ENCODE measurements at regions not wholly inside any gene's neighbourhood (a gene's known extent, or its start where the extent isn't known, plus 50 kb on each side); places are given as distances from the start of the nearest gene placed in this dataset.

GRCh38 chr2:15807418-15808203, 132.7 kb upstream of the MYCN start:
- no peak for ATAC-seq
- Mint-ChIP-seq H3K27ac (no peak overlapping the region), H3K4me1 (no peaks in the 10 kb centered on the region), H3K36me3 (no peaks in the 10 kb centered on the region), H3K4me3 (no peak overlapping the region), H3K9me3 (ENCODE audit: low read depth) (no peaks in the 10 kb centered on the region), H3K27me3 (no peaks in the 10 kb centered on the region)
- DNase-seq: no peak
- CTCF ChIA-PET: no interaction called here

- no peak overlapping the region for H3K4me3 Mint-ChIP-seq
- H3K36me3 Mint-ChIP-seq: no peaks in the 10 kb centered on the region
- no peaks in the 10 kb centered on the region for H3K4me1 Mint-ChIP-seq
- no peaks in the 10 kb centered on the region for H3K27me3 Mint-ChIP-seq
- no peak for DNase-seq
- no peak overlapping the region for H3K27ac Mint-ChIP-seq
- no peaks in the 10 kb centered on the region for H3K9me3 Mint-ChIP-seq (ENCODE audit: low read depth)
- CTCF ChIA-PET: no interaction called here
- ATAC-seq: no peak
Observed at GRCh38 chr2:15808204-15808910, 132.0 kb upstream of the MYCN start.

DNA sequence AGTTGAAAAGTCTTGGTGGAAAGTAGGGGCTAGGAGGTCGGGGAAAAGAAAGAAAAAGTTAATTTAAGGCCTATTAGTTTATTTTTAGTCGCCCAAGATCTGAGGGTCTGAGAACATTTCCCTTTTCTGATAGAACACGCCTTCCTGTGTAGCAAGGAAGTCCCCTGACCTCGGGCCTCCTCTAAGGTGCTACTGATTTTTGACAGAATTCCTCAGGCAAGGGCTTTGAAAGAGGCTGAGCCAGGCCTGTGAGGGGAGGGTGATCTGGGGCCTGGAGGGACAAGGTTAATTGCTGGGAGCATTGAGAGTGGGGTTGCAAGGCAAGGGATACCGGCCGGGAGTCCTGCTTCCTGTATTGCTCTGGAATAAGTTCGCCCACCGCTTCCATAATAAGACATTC, 131.4 kb upstream of the MYCN start:
- Mint-ChIP-seq H3K9me3 (ENCODE audit: low read depth) (no peaks in the 10 kb centered on the region), H3K27ac (no peak overlapping the region), H3K27me3 (no peaks in the 10 kb centered on the region), H3K4me3 (no peak overlapping the region), H3K36me3 (no peaks in the 10 kb centered on the region), H3K4me1 (no peaks in the 10 kb centered on the region)
- CTCF ChIA-PET: no interaction called here
- DNase-seq: no peak
- ATAC-seq: no peak

DNA sequence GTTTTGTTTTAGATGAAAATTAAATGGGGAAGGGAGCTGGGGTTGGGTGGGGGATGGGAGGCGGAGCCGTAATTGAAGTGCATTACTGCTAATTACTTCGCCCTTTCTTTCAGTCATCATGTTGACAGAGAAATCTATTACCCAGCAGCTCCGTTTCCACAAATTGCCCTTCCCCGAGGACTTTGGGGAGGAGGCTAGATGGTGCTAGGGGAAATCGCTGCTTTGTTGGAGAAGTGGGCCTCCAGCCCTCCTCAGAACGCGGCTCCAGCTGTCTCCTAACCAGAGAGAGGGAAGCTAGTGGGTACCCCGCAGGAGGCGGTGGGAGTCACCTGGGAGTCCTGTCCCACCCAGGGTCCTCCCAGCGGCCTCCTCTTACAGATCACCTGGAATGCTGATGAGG, 130.9 kb upstream of the MYCN start:
- Mint-ChIP-seq H3K27me3 (no peaks in the 10 kb centered on the region), H3K27ac (no peak overlapping the region), H3K36me3 (no peaks in the 10 kb centered on the region), H3K4me3 (no peak overlapping the region), H3K4me1 (no peaks in the 10 kb centered on the region), H3K9me3 (ENCODE audit: low read depth) (no peaks in the 10 kb centered on the region)
- DNase-seq: no peak
- CTCF ChIA-PET: no interaction called here
- ATAC-seq: no peak

DNA sequence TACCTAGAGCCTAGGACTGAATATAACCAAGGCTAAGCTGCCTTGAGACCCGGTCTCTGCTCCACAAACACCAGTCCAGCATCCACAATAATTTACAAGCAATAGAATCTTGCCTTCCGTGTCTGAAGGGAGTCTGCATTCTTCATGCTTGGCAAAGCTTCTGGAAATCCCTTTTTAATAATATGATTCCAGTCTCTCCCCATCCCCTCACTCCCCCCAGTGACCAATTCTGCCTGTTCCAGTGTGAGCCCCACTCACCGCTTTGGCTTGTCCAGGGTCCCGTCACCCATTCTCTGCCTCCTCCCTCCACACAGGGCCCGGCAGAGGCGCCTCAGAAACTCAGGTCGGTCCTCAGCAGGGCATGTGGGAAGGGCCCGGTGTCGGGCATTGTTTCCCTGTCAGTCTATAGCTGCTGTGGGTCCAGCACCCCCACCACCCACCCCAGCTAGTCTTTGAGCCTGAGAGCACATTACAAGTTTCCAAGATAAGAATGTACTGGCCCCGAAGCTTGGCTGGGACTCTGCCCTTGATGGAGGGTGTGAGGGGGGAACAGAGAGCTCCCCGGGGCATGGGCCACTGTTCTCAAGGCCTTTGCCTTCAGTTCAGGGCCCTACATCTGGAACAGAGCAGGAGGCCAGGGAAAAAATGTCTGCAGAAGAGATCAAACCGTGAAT, 129.7 kb upstream of the MYCN start:
- ATAC-seq (no peak), DNase-seq (no peak)
- H3K9me3 Mint-ChIP-seq (ENCODE audit: low read depth): no peaks in the 10 kb centered on the region
- H3K27ac Mint-ChIP-seq: no peak overlapping the region
- no peaks in the 10 kb centered on the region for H3K27me3 Mint-ChIP-seq
- no peaks in the 10 kb centered on the region for H3K36me3 Mint-ChIP-seq
- CTCF ChIA-PET: no interaction called here
- H3K4me1 Mint-ChIP-seq: no peaks in the 10 kb centered on the region
- no peak overlapping the region for H3K4me3 Mint-ChIP-seq

DNA sequence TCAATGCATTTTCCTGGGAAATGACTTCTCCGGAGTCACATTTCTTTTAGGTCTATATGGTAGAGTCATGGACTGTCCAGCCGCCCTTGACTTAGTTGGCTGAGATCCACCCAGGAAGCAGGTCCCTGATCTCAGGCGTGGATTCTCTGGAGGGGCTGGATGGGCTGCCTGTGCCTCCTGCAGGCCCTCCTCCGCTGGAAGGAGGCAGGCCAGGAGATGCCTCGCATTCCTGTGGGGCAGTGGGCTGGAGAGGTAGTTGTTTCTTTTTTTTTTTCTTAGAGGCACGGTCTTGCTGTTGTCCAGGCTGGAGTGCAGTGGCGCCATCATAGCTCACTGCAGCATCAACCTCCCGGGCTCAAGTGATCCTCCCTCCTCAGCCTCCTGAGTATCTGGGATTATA, 129.0 kb upstream of the MYCN start:
- CTCF ChIA-PET: no interaction called here
- H3K27ac Mint-ChIP-seq: no peak overlapping the region
- H3K4me3 Mint-ChIP-seq: no peak overlapping the region
- no peak for ATAC-seq
- no peaks in the 10 kb centered on the region for H3K4me1 Mint-ChIP-seq
- DNase-seq: no peak
- no peaks in the 10 kb centered on the region for H3K36me3 Mint-ChIP-seq
- no peaks in the 10 kb centered on the region for H3K9me3 Mint-ChIP-seq (ENCODE audit: low read depth)
- H3K27me3 Mint-ChIP-seq: peaks cover 2% of the 10 kb centered on the region

DNA sequence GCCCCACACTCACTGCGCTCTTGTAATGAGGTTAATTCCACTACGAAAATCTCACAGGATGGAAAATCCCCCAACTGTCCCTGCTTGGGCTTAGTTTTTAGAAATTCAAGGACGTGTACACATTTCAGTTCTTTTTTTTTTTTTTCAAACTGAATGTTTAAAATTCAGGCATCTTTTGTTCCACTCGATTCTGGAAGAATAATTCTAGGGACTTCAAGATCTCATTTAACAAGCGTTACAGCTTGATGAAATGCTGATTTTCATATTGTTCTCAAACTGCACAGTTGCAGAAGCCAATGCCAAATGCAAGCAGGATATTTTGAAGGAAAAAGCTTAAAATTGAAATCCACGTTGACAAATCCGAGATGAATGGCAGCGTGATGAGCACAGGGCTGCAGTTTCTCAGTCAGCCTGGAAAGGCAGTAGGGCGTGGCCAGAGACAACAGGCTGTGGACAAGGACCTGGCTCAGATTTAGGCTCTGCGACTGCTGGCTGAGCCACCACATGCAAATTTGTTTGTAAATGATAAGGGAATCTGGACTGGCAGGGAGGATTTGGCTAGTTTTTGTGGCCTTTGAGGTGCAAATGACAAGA, 128.1 kb upstream of the MYCN start:
- Mint-ChIP-seq H3K36me3 (no peaks in the 10 kb centered on the region), H3K27me3 (peaks cover 10% of the 10 kb centered on the region), H3K4me3 (no peak overlapping the region), H3K9me3 (ENCODE audit: low read depth) (no peaks in the 10 kb centered on the region), H3K4me1 (no peaks in the 10 kb centered on the region), H3K27ac (no peak overlapping the region)
- ATAC-seq: no peak
- DNase-seq: no peak
- CTCF ChIA-PET: no interaction called here

DNA sequence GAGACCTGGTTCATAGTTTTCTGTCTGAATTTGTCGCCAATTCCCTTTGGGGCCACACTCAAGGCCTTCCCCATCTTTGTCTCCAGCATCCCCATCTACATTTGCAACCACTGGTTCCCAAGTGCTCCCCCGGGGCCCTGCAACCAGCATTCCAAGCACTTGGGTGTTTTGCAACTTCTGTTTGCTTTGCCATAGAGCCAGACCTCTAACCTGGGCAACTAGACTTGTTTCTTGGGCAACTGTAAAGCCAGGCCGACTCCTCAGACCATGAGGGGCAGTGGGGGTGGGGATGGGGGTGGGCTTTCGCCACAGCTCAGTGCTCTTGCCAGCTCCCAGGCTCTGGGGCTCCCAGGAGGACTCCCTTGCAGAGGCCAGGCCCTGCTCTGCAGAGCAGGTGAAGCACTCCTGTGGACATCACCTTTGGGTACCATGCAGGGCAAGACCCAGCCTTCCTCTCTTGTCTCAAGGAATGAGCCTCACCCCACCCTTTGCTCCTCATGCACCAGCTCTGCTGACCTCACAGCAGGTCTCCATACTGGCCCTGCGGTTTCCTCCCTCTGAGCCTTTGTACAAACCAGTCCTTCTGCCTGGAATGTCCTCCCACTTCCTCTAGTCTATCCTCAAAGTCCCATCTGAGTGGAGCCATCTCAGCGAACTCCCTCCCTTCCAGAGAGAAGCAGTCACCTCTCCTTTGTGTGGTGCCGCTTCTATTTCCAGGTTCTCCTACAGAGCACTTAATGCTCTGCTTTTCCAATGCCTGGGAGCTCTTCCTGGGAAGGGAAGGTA, 126.7 kb upstream of the MYCN start:
- Mint-ChIP-seq H3K27ac (no peak overlapping the region), H3K4me3 (no peak overlapping the region), H3K27me3 (peaks cover 24% of the 10 kb centered on the region), H3K4me1 (no peaks in the 10 kb centered on the region), H3K9me3 (ENCODE audit: low read depth) (no peaks in the 10 kb centered on the region), H3K36me3 (no peaks in the 10 kb centered on the region)
- ATAC-seq (no peak), DNase-seq (no peak)
- CTCF ChIA-PET: no interaction called here

- Mint-ChIP-seq H3K4me3 (no peak overlapping the region), H3K27me3 (peaks cover 28% of the 10 kb centered on the region), H3K36me3 (no peaks in the 10 kb centered on the region), H3K27ac (no peak overlapping the region), H3K4me1 (no peaks in the 10 kb centered on the region), H3K9me3 (ENCODE audit: low read depth) (no peaks in the 10 kb centered on the region)
- CTCF ChIA-PET: no interaction called here
- DNase-seq (no peak), ATAC-seq (no peak)
Observed at GRCh38 chr2:15814403-15814802, 125.9 kb upstream of the MYCN start.

DNA sequence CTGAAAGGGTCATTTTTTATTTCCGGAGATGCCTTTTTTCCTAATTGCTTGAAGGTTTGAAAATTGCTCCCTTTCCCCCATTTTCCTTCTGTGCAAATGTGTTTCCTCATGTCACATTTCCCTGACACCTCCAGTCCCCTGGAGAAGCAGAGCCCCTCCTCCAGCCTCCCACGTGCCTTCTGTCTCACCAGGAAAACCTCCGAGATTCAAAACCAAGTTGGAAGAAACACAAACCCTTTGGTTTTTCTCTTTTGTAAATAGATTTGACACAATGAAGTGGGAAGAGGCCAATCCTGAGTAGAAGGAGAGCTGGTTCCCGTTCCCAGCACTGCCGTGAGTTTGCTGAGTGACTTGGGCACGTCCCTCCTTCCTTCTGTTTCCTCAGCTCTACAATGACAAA, 125.4 kb upstream of the MYCN start:
- no peaks in the 10 kb centered on the region for H3K4me1 Mint-ChIP-seq
- no peaks in the 10 kb centered on the region for H3K9me3 Mint-ChIP-seq (ENCODE audit: low read depth)
- no peak overlapping the region for H3K27ac Mint-ChIP-seq
- DNase-seq (no peak), ATAC-seq (no peak)
- CTCF ChIA-PET: no interaction called here
- H3K27me3 Mint-ChIP-seq: peaks cover 28% of the 10 kb centered on the region
- no peaks in the 10 kb centered on the region for H3K36me3 Mint-ChIP-seq
- H3K4me3 Mint-ChIP-seq: no peak overlapping the region

- H3K4me3 Mint-ChIP-seq: no peak overlapping the region
- H3K27me3 Mint-ChIP-seq: peaks cover 28% of the 10 kb centered on the region
- H3K4me1 Mint-ChIP-seq: no peaks in the 10 kb centered on the region
- ATAC-seq (no peak), DNase-seq (no peak)
- CTCF ChIA-PET: no interaction called here
- no peaks in the 10 kb centered on the region for H3K36me3 Mint-ChIP-seq
- no peaks in the 10 kb centered on the region for H3K9me3 Mint-ChIP-seq (ENCODE audit: low read depth)
- H3K27ac Mint-ChIP-seq: no peak overlapping the region
Observed at GRCh38 chr2:15816226-15816625, 124.1 kb upstream of the MYCN start.

DNA sequence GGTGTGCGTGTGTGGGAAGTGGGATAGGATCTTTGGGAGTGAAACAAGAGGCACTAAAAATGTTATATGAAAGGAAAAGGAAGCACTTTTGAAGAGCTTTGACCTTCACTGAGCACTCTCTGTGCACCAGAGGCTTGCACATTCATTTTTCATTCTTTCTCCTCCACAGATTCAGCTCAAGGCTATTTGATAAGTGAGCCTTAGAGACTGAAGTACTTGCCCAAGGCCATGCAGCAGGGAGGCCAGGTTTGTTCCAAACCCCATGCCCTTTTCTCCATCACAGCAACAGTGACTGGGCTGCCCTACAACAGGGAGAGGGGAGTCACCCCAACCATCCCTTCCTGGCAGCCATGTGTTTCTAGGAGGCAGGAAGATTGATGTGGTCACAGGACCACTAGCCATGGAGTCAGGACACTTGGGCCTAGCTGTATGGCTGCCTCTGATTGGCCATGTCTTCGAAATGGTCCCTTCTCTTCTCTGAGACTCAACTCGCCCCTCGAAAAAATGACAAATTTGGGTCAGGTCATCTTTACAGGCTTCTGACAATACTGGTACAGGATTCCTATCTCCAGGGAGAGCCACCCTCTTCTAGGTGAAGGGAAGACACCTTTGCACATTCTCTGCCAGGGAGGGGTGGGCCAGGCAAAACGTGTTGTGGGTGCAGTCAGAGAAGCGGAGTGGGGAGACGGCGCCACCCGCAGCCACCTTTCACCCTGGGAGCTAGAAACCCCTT, 123.5 kb upstream of the MYCN start:
- H3K4me3 Mint-ChIP-seq: no peak overlapping the region
- no peak for ATAC-seq
- CTCF ChIA-PET: no interaction called here
- H3K4me1 Mint-ChIP-seq: no peaks in the 10 kb centered on the region
- DNase-seq: no peak
- peaks cover 28% of the 10 kb centered on the region for H3K27me3 Mint-ChIP-seq
- H3K36me3 Mint-ChIP-seq: no peaks in the 10 kb centered on the region
- H3K9me3 Mint-ChIP-seq (ENCODE audit: low read depth): no peaks in the 10 kb centered on the region
- H3K27ac Mint-ChIP-seq: no peak overlapping the region

GRCh38 chr2:15817748-15818147, 122.6 kb upstream of the MYCN start:
- Mint-ChIP-seq H3K27me3 (peaks cover 28% of the 10 kb centered on the region), H3K4me1 (no peaks in the 10 kb centered on the region), H3K36me3 (no peaks in the 10 kb centered on the region), H3K9me3 (ENCODE audit: low read depth) (no peaks in the 10 kb centered on the region), H3K27ac (no peak overlapping the region), H3K4me3 (no peak overlapping the region)
- no peak for ATAC-seq
- DNase-seq: no peak
- CTCF ChIA-PET: no interaction called here

All from activated CD8-positive, alpha-beta memory T cell treated with anti-CD3 and anti-CD28 coated beads, Interleukin-2, amount 10 ng/mL, durations not matched to agents 7 days and 5 days (primary cell).